Mucosa of descending colon (tissue), 3 donors: ENCODE measurements at regions not wholly inside any gene's neighbourhood (a gene's known extent, or its start where the extent isn't known, plus 50 kb on each side); places are given as distances from the start of the nearest gene placed in this dataset.
"Not testable (repeated sequence)": the region's sequence is repeated elsewhere in the genome, so short reads cannot be mapped to it uniquely, and the experiment has no call there.

Experiments used
- ATAC-seq: fragments of 200-7000 bp; cut with Tn5 transposase; one replicate; pipeline ENCODE4 v1.9.1; 2020; ENCODE audit warnings: mild to moderate bottlenecking, moderate library complexity
- DNase-seq, 3 donors: peaks; one replicate each; pipeline ENCODE4 v3.0.0-alpha.2; 2020
- H3K36me3 ChIP-seq: fragments of 200-600 bp; one replicate; pipeline ENCODE4 v1.8.0; 2021; ENCODE audit warnings: low read depth, mild to moderate bottlenecking
- H3K4me1 ChIP-seq: fragments of 200-600 bp; one replicate; pipeline ENCODE4 v1.8.0; 2021; ENCODE audit warnings: low read depth, mild to moderate bottlenecking
- H3K4me3 ChIP-seq: fragments of 200-600 bp; one replicate; pipeline ENCODE4 v1.8.0; 2021; ENCODE audit warnings: mild to moderate bottlenecking
- H3K9me3 ChIP-seq: fragments of 200-600 bp; one replicate; pipeline ENCODE4 v1.8.0; 2021; ENCODE audit warnings: mild to moderate bottlenecking
- CTCF ChIP-seq: fragments of 200-600 bp; IDR thresholded peaks from one replicate; pipeline ENCODE4 v1.8.0; 2022; ENCODE audit warnings: antibody characterized with exemption, mild to moderate bottlenecking
- intact Hi-C, 2 donors: fragments of 100-400 bp; cut with DNase I in 1 of 2; cut with micrococcal nuclease in 1 of 2; formaldehyde crosslinking; loops; one replicate each; pipeline versions ENCODE4 v1.11.0 to v1.11.1; 2022; cut with DNase I, micrococcal nuclease
- donor health status: DM: no; HTN: no; CAD: no; lungs with moderate emphysema.
- donor health status: DM: no; HTN: no; CAD: no.
- donor health status: DM: no; HTN: yes; CAD: no.

GRCh38 chrY:10092342-10092741 is 564.7 kb downstream of the TSPY10 start:
- Histone ChIP-seq H3K36me3 (no peaks in the 10 kb centered on the region), H3K4me3 (no peak overlapping the region), H3K9me3 (no peaks in the 10 kb centered on the region), H3K4me1 (no peaks in the 10 kb centered on the region)
- intact Hi-C loops: no loop called here
- no peak for TF ChIP-seq CTCF
- ATAC-seq (no peak), DNase-seq (peak in 1 of 3 donors; percentile 27)

GRCh38 chrY:10106252-10106651 is 578.6 kb downstream of the TSPY10 start:
- H3K4me1 ChIP-seq, ATAC-seq, H3K9me3 ChIP-seq, DNase-seq, intact Hi-C loops, H3K36me3 ChIP-seq, H3K4me3 ChIP-seq: not testable (repeated sequence)
